ENCODE measurements at regions not wholly inside any gene's neighbourhood (a gene's known extent, or its start where the extent isn't known, plus 50 kb on each side); places are given as distances from the start of the nearest gene placed in this dataset.

DNA sequence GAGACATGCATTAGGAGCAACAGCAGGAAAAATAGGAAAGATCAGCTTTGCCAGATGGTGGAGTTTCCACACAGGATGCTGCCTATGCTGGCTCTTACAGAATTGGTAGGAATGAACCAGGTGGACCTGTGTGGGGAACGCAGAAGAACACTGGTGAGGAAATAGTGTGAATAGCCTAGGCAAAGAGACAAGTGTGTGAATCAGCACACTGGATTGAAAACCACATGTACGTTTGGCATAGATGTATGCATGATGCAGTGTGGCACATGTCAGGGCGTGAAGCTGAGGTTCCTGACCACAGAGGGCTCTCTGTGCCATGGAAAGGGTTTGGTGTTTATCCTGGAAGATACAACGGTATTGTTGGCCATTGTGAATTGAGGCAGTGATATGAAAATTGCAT is 156.5 kb upstream of the SLC10A2 start:
- DNase-seq (ENCODE audit: low read depth in 2 of 2): no peak

GRCh38 chr13:103218253-103218652 is 152.0 kb upstream of the SLC10A2 start:
- no peak for DNase-seq (ENCODE audit: low read depth in 2 of 2)

DNA sequence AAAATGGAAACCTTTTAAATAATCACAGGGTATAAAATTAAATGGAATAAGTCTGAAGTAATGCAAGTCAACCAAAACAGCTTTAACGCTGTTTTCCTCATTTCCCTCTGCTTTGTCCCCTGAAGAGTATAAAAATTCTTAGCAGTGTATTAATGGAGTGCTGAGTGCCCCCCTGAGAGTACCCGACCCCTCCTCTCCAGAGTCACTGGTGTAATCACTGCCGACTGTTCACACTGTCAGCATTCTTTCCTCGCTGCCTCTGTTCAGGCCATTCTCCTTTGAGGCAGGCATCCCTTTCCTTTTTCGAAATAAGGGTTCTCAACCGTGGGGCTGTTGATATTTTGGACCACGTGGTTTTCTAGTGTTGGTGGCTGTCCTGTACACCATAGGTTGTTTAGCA is 146.9 kb upstream of the SLC10A2 start:
- no peak for DNase-seq (ENCODE audit: low read depth in 2 of 2)

GRCh38 chr13:103210348-103210747 is 144.1 kb upstream of the SLC10A2 start:
- no peak for DNase-seq (ENCODE audit: low read depth in 2 of 2)

DNA sequence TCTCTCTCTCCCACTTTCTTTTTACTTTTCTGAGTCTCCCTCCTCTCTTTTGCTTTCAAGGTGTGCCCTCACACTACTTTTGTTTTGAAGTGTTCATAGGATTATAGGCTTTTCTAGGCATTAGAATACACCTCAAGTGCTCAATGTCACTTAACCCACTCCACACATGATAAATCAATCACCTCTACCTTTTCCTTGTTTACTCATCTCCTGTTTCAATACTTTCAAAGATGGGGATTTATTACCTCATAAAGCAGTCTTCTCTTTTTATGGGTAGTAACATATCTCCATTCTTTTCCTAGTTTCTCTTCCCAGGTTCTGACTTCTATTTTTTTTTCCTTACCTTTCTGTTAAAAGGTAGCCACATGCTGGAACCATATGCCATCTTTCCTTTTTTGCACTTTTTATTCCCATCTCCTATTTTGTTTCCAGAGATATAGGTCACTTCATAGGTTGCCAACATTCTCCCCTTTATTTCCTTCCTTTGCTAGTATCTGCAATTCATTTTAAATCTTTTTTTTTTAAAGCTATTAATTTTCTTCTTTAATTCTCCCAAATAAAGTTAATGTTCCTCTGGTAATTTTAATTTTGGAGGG is 137.6 kb upstream of the SLC10A2 start:
- DNase-seq (ENCODE audit: low read depth in 2 of 2): no peak

- DNase-seq (ENCODE audit: low read depth in 2 of 2): no peak
Measured at GRCh38 chr13:103200118-103200885, 134.1 kb upstream of the SLC10A2 start.

DNA sequence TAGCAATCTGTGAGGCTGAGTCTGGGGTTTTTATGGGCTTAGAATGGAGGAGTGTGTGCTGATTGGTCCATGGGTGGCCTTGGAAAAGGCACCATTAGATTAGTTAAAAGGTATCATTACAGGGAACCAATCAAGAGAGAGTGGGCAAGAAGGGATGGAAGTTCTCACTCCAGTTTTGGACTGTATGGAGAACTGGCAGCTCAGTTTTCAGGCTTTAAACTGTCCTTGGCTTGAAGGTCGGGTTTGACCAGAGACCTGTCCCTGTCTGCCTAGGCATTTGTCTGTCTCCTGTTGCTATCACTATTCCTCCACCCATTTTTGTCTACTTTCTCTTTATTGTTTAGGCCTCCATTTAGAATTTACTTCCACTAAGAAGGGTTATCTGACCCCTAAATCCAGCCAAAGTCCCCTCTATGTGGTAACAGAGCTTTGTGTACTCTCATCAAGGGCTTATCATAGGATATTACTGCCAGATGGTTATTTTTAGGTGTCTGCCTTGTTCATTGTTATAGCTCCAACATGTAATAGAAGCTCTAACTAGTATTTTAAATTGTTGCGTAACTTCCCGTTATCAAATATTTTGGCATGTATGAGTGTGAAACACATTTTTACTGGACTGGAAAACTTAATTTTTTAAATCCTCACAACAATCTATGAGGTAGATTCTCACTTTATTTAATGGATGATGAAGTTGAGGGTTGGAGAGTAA is 133.3 kb upstream of the SLC10A2 start:
- DNase-seq (ENCODE audit: low read depth in 2 of 2): no peak

GRCh38 chr13:103196356-103196755 is 130.1 kb upstream of the SLC10A2 start:
- no peak for DNase-seq (ENCODE audit: low read depth in 2 of 2)

- DNase-seq (ENCODE audit: low read depth in 2 of 2): no peak
Measured at GRCh38 chr13:103195762-103196161, 129.5 kb upstream of the SLC10A2 start.

GRCh38 chr13:103194871-103195270 is 128.7 kb upstream of the SLC10A2 start:
- no peak for DNase-seq (ENCODE audit: low read depth in 2 of 2)

DNA sequence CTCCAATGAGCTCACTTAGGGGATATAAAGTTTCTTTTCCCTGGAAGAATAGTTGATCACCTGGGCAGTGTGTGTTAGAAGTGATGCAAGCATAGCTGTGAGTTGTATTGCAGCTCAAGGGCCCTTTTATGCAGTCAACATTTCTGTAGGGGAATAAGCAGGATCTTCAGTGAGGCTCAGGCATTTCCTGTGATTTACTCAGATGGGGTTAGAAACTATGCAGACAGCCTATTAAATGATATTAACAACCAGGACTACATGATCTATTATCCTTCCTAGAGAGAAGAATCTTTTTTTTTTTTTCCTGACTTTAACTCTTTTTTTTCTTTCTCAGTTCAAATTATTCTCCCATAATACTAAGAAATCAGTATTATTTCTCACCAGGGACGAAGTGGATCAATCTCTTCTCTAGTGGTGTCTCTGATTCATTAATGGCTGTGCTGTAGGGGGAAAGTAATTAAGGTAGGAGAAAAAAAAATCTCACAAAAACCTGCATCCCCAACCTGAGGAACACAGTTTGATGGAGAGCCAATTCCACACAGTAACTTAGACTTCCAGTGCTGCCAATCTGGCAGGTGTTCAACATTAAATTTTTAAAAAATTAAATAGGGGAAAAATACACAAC is 126.4 kb upstream of the SLC10A2 start:
- no peak for DNase-seq (ENCODE audit: low read depth in 2 of 2)

DNA sequence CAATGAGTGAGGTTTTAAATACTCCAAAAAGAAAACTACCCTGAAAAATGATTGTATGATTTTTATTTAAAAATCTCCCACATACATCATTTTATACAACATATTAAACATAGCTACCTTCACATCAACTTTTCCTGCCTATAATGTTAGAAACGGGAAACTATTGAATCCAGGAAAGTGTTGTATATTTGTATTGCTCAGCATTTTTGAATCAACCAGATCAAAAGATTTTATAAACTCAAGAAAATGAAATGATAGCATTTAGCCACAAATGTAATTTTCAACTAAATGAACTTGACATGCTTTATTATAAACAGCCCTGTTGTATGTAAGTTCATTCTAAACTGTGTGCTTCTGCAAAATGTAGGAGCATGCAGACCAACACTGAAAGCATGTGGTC is 124.6 kb upstream of the SLC10A2 start:
- no peak for DNase-seq (ENCODE audit: low read depth in 2 of 2)

DNA sequence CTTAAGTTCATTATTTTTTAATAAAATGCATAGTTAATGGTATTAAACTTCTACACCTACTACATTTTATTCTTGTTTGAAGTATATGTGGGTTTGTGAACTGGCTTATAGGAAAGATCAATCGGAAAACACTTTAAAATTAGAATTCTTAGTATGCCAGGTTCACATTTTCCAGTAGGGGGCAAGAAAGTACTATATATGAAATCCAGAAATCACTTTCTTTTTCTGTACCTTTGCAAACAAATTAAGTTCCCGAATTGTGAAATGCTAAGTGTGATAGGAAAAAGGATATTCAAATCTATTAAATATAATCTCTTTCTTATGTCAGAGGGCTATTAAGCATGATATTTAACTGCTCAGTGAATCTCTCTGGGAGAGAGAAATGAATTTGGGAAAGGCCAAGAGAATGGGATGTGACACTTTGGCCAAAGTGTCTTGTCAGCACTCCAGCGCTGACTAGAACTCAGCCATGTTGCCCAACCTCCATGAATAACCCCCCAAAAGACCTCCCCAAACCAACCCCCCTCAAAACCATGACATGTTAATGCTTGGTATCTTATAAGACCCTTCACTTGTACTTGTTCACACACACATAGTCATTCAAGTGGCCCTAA is 122.6 kb upstream of the SLC10A2 start:
- no peak for DNase-seq (ENCODE audit: low read depth in 2 of 2)

GRCh38 chr13:103187721-103188156 is 121.5 kb upstream of the SLC10A2 start:
- DNase-seq (ENCODE audit: low read depth in 2 of 2): no peak

- DNase-seq (ENCODE audit: low read depth in 2 of 2): no peak
Measured at GRCh38 chr13:103184413-103184812, 118.2 kb upstream of the SLC10A2 start.

DNA sequence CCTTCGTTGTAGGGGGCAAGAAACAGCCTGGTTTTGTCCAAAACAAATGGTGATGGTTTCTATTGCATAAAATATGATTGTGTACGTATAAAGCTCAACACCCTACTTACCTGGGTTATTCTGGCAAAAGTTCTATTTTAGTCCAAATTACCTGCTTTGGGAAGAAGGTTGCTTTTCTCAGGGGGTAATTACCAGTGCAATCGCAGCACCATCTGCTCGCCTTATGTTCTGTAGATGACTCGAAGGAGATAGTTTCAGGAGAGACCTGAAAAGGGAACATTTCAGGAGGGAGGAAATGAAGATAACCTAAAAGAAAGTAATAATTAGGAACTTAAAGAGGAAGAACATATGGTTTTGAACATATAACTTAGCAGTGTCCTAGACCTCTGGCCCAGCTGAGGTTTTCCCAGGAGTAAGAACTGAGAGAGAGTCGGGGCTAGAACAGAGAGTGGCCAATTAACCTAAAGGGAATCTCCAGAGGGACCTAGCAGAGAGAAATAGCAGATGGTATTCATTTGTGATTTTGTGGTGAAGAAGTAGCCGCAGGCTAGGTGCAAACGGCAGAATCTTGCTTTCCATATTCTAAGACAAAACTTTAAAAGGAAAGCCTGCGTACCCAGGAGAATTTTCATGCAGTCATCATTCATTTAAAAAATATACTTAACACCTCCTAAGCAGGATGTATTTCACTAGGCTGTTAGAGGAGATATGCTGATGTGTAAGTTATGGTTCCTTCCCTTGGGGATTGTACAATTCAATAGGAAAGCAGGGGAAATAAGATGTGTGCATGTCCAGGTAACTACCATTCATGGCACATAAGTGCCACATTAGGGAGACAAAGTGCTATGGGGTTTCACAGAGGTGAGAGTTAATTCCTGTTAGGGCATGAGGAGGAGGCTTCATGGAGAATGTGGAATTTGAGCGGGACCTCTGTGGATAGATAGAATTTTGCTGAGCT is 113.0 kb upstream of the SLC10A2 start:
- no peak for DNase-seq (ENCODE audit: low read depth in 2 of 2)

DNA sequence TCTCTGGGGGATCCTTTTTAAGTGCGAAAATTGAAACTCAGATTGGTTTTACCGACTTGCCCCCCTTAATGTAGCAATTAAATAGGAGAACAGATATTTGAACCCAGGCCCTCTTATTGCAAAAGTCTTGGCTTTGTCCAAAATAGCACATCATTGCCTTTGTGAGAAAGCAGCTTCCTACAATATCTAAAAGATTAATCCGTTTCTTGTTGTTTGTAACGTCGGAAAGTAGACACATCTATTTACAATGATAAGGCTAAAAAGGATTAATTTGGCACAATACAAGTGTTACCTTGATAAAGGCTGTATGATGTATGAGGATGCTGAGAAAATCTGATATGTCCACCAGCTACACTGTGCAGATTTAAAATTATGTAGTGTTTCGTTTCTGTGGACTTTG is 108.7 kb upstream of the SLC10A2 start:
- no peak for DNase-seq (ENCODE audit: low read depth in 2 of 2)

GRCh38 chr13:103168901-103169508 is 102.8 kb upstream of the SLC10A2 start:
- no peak for DNase-seq (ENCODE audit: low read depth in 2 of 2)

DNA sequence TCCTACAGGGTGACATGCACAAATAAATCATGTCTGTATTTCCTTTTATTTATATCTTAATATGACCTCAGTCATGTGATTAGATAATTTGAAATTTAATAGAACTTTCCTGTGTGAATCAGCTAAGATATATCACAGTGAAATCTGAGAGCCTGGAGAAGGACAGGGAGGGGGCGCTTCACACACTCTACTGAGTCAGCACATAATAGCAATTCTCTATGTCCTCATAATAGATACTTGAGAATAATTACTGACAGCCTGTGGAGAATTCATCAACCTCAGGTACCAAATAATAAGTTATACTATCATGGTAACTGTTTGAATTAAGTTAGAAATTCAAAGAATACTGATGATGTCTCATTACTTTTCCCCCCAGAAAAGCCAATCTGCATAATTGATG is 98.0 kb upstream of the SLC10A2 start:
- DNase-seq (ENCODE audit: low read depth in 2 of 2): no peak

DNA sequence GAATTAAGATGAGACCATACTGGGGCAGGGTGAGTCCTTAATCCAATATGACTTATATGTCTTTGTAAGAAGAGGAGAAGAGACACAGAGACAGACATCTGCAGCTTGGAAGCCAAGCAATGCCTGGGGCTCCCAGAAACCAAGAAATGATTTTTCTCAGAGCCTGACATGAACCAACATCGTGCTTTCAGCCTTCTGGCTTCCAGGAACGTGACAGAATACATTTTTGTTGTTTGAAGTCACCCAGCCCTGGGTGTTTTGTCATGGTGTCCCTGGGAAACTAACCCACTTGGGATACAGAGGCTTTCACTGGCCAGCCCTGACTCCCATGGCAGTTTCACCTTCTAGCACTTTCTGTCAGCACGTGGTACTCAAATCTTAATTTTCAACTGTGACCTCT is 95.3 kb upstream of the SLC10A2 start:
- no peak for DNase-seq (ENCODE audit: low read depth in 2 of 2)
